Loucy (cell line): ENCODE measurements at regions not wholly inside any gene's neighbourhood (a gene's known extent, or its start where the extent isn't known, plus 50 kb on each side); places are given as distances from the start of the nearest gene placed in this dataset.

ENCODE experiments used
- CTCF ChIP-seq: fragments of 200-600 bp; sonication (generic); conservative IDR thresholded peaks from 2 replicates; pipeline ENCODE4 v1.5.1; 2014; ENCODE audit warnings: mild to moderate bottlenecking, antibody characterized with exemption, low read length
- EZH2phosphoT487 ChIP-seq: fragments of 200-600 bp; IDR thresholded peaks from 2 replicates; pipeline ENCODE4 v1.6.1; 2018; ENCODE audit warnings: antibody characterized with exemption, mild to moderate bottlenecking, moderate library complexity, borderline replicate concordance

- TF ChIP-seq CTCF (no peak), EZH2phosphoT487 (no peak)
These were observed 192.9 kb upstream of the SPTLC3 start for GRCh38 chr20:12815778-12816408.
